HG02798 (cell line): ENCODE measurements at regions not wholly inside any gene's neighbourhood (a gene's known extent, or its start where the extent isn't known, plus 50 kb on each side); places are given as distances from the start of the nearest gene placed in this dataset.

Experiments used
- ATAC-seq: cut with Tn5 transposase; IDR thresholded peaks from one replicate; pipeline ENCODE4 v1.9.1; 2021; ENCODE audit warnings: mild to moderate bottlenecking; ENCODE audit not compliant: unreplicated experiment, poor library complexity

DNA sequence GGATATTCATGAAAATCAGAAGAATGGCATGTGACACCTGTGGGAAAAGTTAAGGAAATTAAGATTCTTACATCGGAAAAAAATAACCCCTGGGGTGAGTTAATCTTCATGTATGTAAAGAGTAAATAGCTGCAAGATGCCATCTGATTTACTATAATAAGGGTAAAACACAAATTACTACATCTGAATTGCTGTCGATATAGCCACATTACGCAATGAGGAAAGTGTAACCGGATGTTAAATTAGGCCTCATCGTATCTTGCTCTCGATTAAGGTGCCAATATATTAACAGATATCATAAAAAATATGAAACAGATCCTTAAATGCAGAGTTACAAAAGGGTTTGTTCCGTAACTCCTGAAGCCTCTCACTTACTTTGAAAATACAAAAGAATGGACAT, 87.4 kb upstream of the ID4 start:
- no peak for ATAC-seq

DNA sequence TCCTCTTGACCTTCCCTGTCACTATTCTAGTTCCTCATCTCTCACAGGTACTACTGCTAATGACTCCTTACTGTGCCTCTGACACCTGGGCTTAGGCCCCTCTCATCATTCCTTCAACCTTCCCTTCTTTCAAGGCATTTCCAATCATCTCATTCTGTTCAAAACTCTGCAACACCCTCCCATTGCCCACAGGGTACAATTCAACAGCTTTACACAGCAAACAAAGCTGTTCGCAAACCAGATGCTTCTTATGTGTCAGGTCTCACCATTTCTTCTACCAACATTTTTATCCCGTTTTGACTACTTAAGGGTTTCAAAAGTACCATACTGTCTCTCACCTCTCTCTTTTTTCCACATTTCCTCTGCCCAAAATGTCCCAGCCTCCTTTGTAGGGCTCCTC, 84.4 kb upstream of the ID4 start:
- no peak for ATAC-seq

DNA sequence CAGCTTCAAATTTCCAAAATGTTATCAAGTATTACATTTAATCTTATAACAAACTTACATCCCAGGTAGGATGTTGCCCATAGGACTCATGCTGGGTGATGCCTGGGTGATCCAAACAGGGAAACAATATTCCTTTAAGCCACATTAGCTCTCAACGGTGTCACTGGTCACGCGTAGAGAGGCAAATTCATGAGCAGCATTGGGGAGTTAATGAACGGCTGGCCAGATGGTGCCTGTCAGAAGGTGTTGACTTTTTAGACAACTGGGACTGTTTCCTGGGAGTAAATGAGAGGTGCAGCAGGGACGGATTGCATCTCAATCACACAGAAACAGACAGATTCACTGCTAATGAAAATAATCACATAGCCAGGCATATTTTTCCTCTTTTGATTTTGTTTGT, 83.3 kb upstream of the ID4 start:
- no peak for ATAC-seq

DNA sequence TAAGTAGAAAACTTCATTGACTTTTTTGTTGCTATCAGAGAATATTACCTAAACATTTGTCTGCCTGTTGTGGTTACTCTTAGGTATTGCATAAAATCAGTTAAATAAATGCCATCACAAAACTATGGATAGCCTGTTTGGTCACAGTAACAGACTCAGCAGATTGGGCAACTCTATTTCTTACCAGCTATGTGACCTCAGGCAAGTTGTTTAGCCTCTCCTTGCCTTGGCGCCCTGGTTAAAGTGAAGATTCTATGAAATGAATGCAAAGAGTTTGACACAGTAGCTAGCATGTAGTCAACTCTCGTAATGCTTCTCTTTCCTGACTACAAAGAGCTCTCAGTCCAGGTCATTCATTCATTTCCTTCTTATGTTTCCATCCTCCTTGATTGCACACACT, 82.5 kb upstream of the ID4 start:
- ATAC-seq, result no peak

DNA sequence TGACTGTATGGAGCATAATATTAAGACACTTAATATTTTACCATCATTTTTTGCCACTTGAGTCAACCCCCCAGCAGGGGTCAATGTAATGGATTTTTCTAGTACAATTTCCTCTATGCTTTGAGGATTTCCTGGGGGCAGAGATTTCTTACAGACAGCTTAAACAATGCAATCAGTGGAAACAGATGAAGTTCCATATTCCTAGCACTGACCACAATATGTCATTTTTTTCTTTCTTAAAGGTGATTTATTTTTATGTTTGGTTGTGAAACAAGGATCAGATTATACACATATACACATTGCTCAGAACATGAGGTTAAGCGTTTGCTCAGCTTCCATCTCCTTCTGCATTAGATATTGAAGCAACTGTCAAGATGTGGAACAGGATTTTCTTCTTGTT, 82.0 kb upstream of the ID4 start:
- ATAC-seq, result no peak

DNA sequence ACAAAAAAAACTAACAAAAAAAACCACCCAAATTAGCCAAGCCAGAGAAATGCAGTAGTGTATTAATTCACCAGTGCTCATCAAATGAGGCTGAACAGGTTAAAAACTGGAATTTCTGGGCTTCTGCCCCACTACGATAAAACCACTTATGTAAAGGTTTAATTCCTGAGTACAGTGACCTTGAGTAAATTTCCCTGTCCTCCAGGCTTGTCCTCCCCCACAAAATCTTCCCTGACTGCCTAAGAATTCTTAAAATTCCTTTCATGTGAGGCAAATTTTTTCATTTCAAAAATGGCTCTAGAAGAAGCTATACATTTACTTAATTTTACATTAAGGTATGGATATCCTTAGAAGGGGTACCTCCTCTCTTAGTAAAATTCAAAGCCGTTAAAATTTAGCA, 80.1 kb upstream of the ID4 start:
- no peak for ATAC-seq

DNA sequence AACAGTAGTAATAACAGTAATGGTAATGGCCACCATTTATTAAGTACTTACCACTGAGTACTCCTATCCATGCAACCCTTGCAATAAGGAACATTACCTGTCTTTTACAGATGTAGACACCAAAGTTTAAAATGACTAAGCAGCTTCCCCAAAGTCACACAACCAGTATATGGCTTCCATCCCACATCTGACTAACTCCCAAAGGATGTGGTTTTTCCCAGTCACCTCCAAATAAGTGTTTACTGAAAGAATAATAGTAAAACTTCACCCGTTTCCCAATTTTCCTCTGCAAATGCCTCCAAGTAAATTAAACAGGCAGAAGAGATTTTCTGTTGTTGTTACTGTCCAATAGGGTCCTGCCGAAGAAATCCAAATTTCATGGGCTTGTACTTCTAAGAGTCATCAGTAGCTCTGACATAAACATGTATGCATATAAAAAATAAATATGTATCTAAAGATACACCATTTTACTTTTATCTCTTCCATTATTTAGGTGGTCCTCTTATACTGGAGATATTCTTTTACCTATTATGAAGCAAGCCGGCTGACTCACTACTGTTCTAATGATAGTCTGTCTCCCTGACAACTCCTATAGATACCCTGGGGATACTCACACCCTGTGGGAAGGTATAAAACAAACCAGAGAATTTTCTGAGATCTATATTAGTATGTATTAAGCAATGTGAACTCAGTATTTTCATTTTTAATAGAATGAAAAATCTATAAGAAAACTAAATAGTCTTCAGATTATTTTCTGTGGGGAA, 77.9 kb upstream of the ID4 start:
- no peak for ATAC-seq

DNA sequence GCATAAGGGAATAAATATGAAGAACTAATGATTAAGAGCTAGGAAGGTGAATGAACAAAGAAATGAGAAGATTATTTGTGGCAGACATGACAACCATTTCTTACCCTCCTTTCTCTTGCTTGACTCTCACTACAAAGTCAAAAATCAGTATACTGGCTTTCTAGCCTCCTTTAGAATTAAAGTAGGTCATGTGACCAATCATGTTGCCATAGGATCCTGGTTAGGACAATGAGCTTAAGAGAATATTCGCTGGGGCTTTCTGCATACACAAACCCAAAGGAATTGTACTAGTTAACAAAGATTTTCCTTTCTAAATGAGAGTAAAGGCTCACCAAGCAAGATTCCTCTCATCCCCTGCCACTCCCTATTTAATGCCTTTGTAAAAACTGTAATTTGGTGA, 76.0 kb upstream of the ID4 start:
- no peak for ATAC-seq

DNA sequence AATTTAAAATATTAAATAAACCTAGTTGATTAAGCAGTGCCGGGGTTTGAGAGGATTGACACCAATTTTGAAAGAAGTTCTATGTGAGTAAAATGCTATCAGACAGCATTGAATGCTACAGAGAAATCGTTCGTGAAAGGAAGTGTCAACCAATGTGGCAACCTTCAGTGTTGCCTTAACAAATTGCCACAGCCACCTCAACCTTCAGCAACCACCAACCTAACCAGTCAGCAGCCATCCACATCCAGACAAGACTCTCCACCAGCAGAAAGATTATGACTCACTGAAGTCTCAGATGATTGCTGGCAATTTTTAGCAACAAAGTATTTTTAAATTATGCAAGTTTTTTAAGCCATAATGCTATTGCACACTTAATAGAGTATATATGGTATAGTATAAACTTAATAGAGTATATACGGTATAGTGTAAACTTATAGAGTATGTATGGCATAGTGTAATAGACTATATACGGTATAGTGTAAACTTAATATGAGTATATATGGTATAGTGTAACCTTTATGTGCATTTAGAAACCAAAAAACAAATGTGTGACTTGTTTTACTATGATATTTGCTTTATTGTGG, 65.3 kb upstream of the ID4 start:
- no peak for ATAC-seq

DNA sequence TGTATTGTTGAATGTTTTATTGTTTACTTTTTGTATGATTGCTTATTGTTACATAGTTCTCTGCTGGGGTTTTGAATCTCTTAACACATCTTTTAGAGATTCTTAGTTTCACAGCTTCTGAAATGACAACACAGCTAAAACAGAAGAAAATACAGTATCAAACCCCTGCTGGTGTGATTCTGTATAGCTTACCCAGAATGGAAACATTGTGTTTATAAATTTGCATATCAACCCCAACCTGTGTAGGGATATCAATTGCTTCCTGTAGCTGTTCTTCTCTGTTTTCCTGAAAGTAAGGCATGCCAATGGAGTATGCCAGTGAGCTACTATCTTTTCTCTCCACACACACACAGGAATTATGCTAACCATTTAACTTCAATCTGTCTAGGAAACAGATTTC, 64.3 kb upstream of the ID4 start:
- ATAC-seq, result no peak

DNA sequence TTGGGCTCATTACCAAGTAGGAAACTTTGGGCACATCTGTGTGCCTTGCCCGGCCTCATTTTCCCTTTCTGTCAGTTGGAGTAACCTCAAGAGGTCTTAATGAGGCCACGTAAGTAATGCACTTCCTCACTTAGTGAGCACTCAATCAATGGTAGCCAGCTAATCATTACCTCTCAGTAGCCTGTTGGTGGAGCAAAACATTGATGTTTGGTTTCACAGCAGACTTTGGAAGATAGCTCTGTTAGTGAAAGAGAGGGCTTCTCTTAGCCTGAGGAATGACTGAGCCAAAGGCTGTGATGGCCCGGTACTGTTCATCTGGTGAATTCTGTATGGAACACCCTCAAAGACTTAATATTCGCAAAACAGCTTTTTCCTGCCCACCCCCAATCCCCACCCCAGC, 55.9 kb upstream of the ID4 start:
- no peak for ATAC-seq

DNA sequence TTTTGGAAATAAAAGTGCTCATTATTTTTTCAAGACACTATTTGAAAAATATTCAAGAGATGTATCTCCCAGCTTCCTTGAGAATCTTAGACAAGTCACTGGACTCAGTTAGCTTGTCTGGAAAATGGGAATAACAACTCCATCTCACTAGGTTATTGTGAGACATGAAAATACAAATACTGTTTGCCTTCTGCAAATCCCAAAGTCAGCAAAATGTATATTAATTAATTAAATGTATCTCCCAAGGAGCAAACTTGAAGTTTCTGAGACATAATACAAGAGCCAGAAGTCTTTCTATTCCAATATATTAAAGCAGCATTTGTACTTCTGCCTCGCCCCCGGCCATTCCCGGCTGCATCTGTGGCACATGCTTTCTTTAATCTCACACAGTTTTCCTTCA, 54.6 kb upstream of the ID4 start:
- ATAC-seq, result no peak
